GM18951 (cell line): ENCODE measurements at regions not wholly inside any gene's neighbourhood (a gene's known extent, or its start where the extent isn't known, plus 50 kb on each side); places are given as distances from the start of the nearest gene placed in this dataset.
"Not testable (repeated sequence)": the region's sequence is repeated elsewhere in the genome, so short reads cannot be mapped to it uniquely, and the experiment has no call there.

Experiments used
- POLR2A ChIP-seq: IDR thresholded peaks from 4 replicates; pipeline ENCODE4 v1.6.1; 2011; ENCODE audit warnings: mild to moderate bottlenecking; ENCODE audit not compliant: insufficient read length, insufficient read depth; ENCODE audit errors: extremely low read depth
- in situ Hi-C: fragments of 300-500 bp; cut with MboI; formaldehyde crosslinking; loops from one replicate; pipeline ENCODE4 v1.12.0; 2022; ENCODE audit warnings: low sequenced_read_pairs, mixed read lengths, inconsistent platforms; ENCODE audit not compliant: unreplicated experiment

- in situ Hi-C loops, result no loop called here
Observed at GRCh38 chr14:85853996-85854526, 324.1 kb downstream of the FLRT2 start.

GRCh38 chr14:85852906-85853305 lies 323.0 kb downstream of the FLRT2 start:
- no peak for TF ChIP-seq POLR2A
- in situ Hi-C loops, result no loop called here

More at GRCh38 chr14:85853996-85854526, 324.1 kb downstream of the FLRT2 start:
- no peak for TF ChIP-seq POLR2A

GRCh38 chr14:85852123-85852522 lies 322.2 kb downstream of the FLRT2 start:
- in situ Hi-C loops, result not testable (repeated sequence)

GRCh38 chr14:85830549-85830948 lies 300.6 kb downstream of the FLRT2 start:
- in situ Hi-C loops, result not testable (repeated sequence)

- in situ Hi-C loops, result not testable (repeated sequence)
Observed at GRCh38 chr14:85829601-85830000, 299.7 kb downstream of the FLRT2 start.

GRCh38 chr14:85824526-85824925 lies 294.6 kb downstream of the FLRT2 start:
- no peak for TF ChIP-seq POLR2A
- in situ Hi-C loops, result no loop called here

GRCh38 chr14:85822236-85822635 lies 292.3 kb downstream of the FLRT2 start:
- no peak for TF ChIP-seq POLR2A
- in situ Hi-C loops, result no loop called here

- in situ Hi-C loops, result no loop called here
Observed at GRCh38 chr14:85817430-85817829, 287.5 kb downstream of the FLRT2 start.

GRCh38 chr14:85813040-85813439 lies 283.1 kb downstream of the FLRT2 start:
- TF ChIP-seq POLR2A, result no peak
- in situ Hi-C loops, result no loop called here

More at GRCh38 chr14:85817430-85817829, 287.5 kb downstream of the FLRT2 start:
- TF ChIP-seq POLR2A, result no peak

- in situ Hi-C loops, result no loop called here
Observed at GRCh38 chr14:85811340-85811739, 281.4 kb downstream of the FLRT2 start.

GRCh38 chr14:85799668-85800067 lies 269.7 kb downstream of the FLRT2 start:
- in situ Hi-C loops, result no loop called here
- no peak for TF ChIP-seq POLR2A

More at GRCh38 chr14:85811340-85811739, 281.4 kb downstream of the FLRT2 start:
- TF ChIP-seq POLR2A, result no peak

GRCh38 chr14:85798856-85799255 lies 268.9 kb downstream of the FLRT2 start:
- no peak for TF ChIP-seq POLR2A
- in situ Hi-C loops, result no loop called here

- no peak for TF ChIP-seq POLR2A
- in situ Hi-C loops, result no loop called here
Observed at GRCh38 chr14:85793533-85793932, 263.6 kb downstream of the FLRT2 start.

- in situ Hi-C loops, result no loop called here
- no peak for TF ChIP-seq POLR2A
Observed at GRCh38 chr14:85789506-85789905, 259.6 kb downstream of the FLRT2 start.
